ENCODE measurements at regions not wholly inside any gene's neighbourhood (a gene's known extent, or its start where the extent isn't known, plus 50 kb on each side); places are given as distances from the start of the nearest gene placed in this dataset.
A peak's percentile ranks its signal among the peaks of the same experiment; 100 is the strongest.
"Not testable (repeated sequence)": the region's sequence is repeated elsewhere in the genome, so short reads cannot be mapped to it uniquely, and the experiment has no call there.

DNA sequence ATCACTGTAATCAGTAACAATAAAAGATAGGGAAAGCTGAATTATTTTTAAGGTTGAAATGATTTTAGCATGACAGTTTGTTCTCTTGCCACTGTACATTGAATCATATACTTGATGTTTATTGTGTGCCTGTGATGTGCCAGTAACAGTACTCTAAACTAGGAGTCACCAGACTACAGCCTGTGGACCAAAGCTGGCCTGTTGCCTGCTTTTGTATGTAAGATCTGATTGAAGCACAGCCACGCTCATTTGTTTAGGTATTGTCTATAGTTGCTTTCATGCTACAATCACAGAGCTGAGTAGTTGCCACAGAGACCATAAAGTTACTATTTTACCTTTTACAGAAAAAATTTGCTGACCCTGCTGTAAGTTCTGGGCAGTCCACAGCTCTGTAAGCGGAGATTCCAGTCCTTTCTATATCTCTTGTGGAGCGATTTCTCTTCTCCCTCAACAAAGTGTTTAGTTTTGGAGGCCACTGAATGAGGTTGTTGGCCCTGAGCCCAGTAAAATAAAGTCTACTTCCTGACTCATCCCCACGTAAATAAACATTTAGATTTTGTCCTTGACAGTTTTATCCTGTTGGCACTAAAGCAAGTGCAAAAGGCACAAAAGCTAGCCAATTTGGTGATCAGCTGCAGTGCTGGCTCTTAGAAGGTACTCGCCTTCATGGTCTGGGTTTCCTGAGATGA is 173.7 kb upstream of the VKORC1L1 start:
- not testable (repeated sequence) for H3K4me3 ChIP-seq (ENCODE audit: low read length); H3F3A ChIP-seq (ENCODE audit: insufficient read depth, low read length, poor library complexity, severe bottlenecking); H3K9ac ChIP-seq (ENCODE audit: low read length); H3K9me2 ChIP-seq (ENCODE audit: insufficient read depth, low read length); H3K36me3 ChIP-seq (ENCODE audit: insufficient read depth, low read length); H3K9me3 ChIP-seq (ENCODE audit: low read length); H2AFZ ChIP-seq (ENCODE audit: low read depth, low read length); H3K79me2 ChIP-seq (replicated peaks; ENCODE audit: insufficient read depth, low read length); H3K27ac ChIP-seq (ENCODE audit: low read length); H4K20me1 ChIP-seq (ENCODE audit: insufficient read depth); H3K4me2 ChIP-seq (ENCODE audit: low read length); H3K27me3 ChIP-seq (ENCODE audit: insufficient read depth, low read depth, low read length)

DNA sequence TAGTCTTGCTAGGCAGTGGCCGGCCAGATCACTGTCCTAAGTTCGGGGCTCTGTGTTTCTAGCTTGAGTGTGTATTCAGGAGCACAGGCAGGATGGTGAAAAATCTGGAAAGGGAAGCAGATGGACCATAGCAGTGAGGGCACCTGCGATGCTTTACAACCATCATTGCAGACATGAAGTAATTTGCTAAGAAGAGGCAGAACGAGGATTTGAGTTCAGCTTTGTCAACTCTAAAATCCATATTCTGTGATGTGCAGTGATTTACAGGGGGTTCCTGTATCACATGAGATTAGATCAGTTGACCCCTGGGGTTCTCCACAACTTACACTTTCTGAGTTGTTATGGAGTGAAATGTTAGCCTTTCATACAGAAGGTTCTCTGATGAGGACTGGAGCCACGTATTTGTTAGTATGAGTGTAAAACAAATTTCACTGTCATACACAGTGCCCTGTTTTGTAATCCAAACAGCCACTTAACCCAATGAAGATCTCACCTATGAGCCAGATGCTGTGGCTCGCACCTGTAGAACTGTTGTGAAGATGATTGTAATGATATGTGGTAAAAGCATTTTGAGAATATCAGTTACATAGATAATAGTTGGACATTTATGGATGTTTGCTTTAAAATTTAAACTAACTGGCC is 173.0 kb upstream of the VKORC1L1 start:
- not testable (repeated sequence) for H3K27me3 ChIP-seq (ENCODE audit: insufficient read depth, low read depth, low read length); H2AFZ ChIP-seq (ENCODE audit: low read depth, low read length)

DNA sequence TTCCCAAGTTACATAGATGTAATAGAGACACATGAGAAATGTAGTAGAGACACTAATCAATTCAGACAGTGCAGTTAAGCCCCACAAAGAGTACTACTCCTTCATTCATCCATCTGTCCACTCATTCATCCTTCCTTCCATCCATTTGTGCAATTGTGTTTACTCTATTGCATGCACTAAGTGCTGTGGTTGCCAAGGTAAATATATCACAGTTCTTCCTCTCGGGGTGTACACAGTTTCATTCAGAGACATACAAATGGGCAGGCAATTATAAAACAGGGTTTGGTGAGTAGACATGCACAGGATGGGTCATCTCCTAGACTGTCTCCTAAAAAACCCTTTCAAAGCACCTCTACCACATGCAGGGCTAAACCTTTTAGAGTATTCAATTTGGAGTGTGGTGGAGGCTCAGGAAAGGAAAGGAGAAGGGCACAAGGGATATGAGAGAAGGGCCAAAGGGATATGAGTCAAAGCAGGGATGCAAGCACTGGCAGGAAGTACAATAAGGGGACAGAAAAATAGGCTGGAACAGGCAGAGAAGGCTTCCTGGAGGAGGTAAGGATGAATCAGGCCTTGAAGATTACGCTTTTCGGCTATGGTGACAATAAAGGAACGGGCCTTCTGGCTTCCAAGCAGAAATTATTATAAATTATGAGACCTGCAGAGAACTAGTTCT is 153.6 kb upstream of the VKORC1L1 start:
- not testable (repeated sequence) for H3K27me3 ChIP-seq (ENCODE audit: insufficient read depth, low read depth, low read length); H4K20me1 ChIP-seq (ENCODE audit: insufficient read depth); H3K79me2 ChIP-seq (replicated peaks; ENCODE audit: insufficient read depth, low read length); H3K9ac ChIP-seq (ENCODE audit: low read length); H3K9me3 ChIP-seq (ENCODE audit: low read length); H3K27ac ChIP-seq (ENCODE audit: low read length); H3K9me2 ChIP-seq (ENCODE audit: insufficient read depth, low read length); H3F3A ChIP-seq (ENCODE audit: insufficient read depth, low read length, poor library complexity, severe bottlenecking); H3K4me3 ChIP-seq (ENCODE audit: low read length); H3K4me2 ChIP-seq (ENCODE audit: low read length); H2AFZ ChIP-seq (ENCODE audit: low read depth, low read length); H3K36me3 ChIP-seq (ENCODE audit: insufficient read depth, low read length)

More for the DNA sequence above, 173.0 kb upstream of the VKORC1L1 start:
- H3K9me3 ChIP-seq (ENCODE audit: low read length); H3K9ac ChIP-seq (ENCODE audit: low read length); H3K4me3 ChIP-seq (ENCODE audit: low read length); H3K9me2 ChIP-seq (ENCODE audit: insufficient read depth, low read length); H3K79me2 ChIP-seq (replicated peaks; ENCODE audit: insufficient read depth, low read length); H3F3A ChIP-seq (ENCODE audit: insufficient read depth, low read length, poor library complexity, severe bottlenecking); H3K27ac ChIP-seq (ENCODE audit: low read length); H3K4me2 ChIP-seq (ENCODE audit: low read length); H3K36me3 ChIP-seq (ENCODE audit: insufficient read depth, low read length); H4K20me1 ChIP-seq (ENCODE audit: insufficient read depth): not testable (repeated sequence)

DNA sequence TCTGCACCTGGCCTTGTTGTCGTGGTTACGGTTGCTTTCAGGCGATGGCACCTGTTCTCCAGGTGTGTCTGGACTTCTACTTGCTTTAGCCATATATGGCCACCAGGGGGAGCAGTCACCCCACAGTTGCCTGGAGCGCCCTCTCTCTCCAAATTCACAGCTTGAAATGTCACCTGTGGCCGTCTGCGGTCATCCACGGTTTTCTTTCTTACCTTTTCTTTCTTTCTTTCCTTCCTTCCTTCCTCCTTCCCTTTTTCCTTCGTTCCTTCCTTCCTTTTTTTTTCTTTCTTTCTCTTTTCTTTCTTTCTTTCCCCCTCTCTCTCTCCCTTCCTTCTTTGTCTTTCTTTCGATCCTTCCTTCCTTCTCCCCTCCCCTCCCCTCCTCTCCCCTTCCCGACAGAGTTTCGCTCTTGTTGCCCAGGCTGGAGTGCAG is 150.5 kb upstream of the VKORC1L1 start:
- no peaks in the 10 kb centered on the region for H4K20me1 ChIP-seq (ENCODE audit: insufficient read depth)
- H3K9me3 ChIP-seq (ENCODE audit: low read length) = no peaks in the 10 kb centered on the region
- no peaks in the 10 kb centered on the region for H3F3A ChIP-seq (ENCODE audit: insufficient read depth, low read length, poor library complexity, severe bottlenecking)
- H3K9me2 ChIP-seq (ENCODE audit: insufficient read depth, low read length) = no peaks in the 10 kb centered on the region
- no peak overlapping the region for H3K4me2 ChIP-seq (ENCODE audit: low read length)
- no peak overlapping the region for H2AFZ ChIP-seq (ENCODE audit: low read depth, low read length)
- no peak overlapping the region for H3K27ac ChIP-seq (ENCODE audit: low read length)
- no peaks in the 10 kb centered on the region for H3K79me2 ChIP-seq (replicated peaks; ENCODE audit: insufficient read depth, low read length)
- H3K9ac ChIP-seq (ENCODE audit: low read length) = no peak overlapping the region
- H3K4me3 ChIP-seq (ENCODE audit: low read length) = no peak overlapping the region
- H3K27me3 ChIP-seq (ENCODE audit: insufficient read depth, low read depth, low read length) = no peaks in the 10 kb centered on the region
- no peaks in the 10 kb centered on the region for H3K36me3 ChIP-seq (ENCODE audit: insufficient read depth, low read length)
- TF ChIP-seq RAD21 (conservative IDR thresholded peaks at IDR 0.05) (peak; percentile 59), TAF1 (IDR thresholded peaks at IDR 0.05; ENCODE audit: low read depth) (no peak), SMC3 (conservative IDR thresholded peaks at IDR 0.05; ENCODE audit: poor library complexity) (peak; percentile 62), EP300 (conservative IDR thresholded peaks at IDR 0.05; ENCODE audit: poor library complexity, severe bottlenecking) (no peak), POLR2AphosphoS5 (IDR thresholded peaks at IDR 0.05) (no peak)
- TF ChIP-seq, protein P1, sequence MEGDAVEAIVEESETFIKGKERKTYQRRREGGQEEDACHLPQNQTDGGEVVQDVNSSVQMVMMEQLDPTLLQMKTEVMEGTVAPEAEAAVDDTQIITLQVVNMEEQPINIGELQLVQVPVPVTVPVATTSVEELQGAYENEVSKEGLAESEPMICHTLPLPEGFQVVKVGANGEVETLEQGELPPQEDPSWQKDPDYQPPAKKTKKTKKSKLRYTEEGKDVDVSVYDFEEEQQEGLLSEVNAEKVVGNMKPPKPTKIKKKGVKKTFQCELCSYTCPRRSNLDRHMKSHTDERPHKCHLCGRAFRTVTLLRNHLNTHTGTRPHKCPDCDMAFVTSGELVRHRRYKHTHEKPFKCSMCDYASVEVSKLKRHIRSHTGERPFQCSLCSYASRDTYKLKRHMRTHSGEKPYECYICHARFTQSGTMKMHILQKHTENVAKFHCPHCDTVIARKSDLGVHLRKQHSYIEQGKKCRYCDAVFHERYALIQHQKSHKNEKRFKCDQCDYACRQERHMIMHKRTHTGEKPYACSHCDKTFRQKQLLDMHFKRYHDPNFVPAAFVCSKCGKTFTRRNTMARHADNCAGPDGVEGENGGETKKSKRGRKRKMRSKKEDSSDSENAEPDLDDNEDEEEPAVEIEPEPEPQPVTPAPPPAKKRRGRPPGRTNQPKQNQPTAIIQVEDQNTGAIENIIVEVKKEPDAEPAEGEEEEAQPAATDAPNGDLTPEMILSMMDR (IDR thresholded peaks at IDR 0.05; ENCODE audit: poor library complexity, severe bottlenecking) = peak; percentile 67

DNA sequence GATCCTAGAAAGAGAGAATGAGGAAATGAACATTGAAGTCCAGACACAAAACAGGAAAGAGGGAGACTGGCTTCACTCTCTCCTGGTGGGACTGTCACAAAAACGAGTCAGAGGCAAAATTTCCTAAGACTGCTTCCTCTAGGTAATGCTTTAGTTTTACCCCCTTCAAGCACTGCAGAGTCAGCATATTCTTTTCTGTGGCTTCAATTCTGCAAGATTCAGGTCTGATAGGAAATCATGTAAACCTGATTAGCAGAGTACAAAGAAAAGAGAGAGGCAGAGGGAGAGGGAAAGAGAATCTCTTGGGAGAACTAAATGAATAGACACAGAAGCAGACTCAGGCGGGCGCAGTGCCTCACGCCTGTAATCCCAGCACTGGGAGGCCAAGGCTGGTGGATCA is 145.7 kb upstream of the VKORC1L1 start:
- not testable (repeated sequence) for H3F3A ChIP-seq (ENCODE audit: insufficient read depth, low read length, poor library complexity, severe bottlenecking); H2AFZ ChIP-seq (ENCODE audit: low read depth, low read length); H4K20me1 ChIP-seq (ENCODE audit: insufficient read depth); H3K9ac ChIP-seq (ENCODE audit: low read length); H3K27me3 ChIP-seq (ENCODE audit: insufficient read depth, low read depth, low read length); H3K36me3 ChIP-seq (ENCODE audit: insufficient read depth, low read length); H3K9me3 ChIP-seq (ENCODE audit: low read length); H3K4me3 ChIP-seq (ENCODE audit: low read length); H3K4me2 ChIP-seq (ENCODE audit: low read length); H3K27ac ChIP-seq (ENCODE audit: low read length); H3K9me2 ChIP-seq (ENCODE audit: insufficient read depth, low read length); H3K79me2 ChIP-seq (replicated peaks; ENCODE audit: insufficient read depth, low read length)

All from neural cell (in vitro differentiated cells).